ENCODE measurements at regions not wholly inside any gene's neighbourhood (a gene's known extent, or its start where the extent isn't known, plus 50 kb on each side); places are given as distances from the start of the nearest gene placed in this dataset.
A peak's percentile ranks its signal among the peaks of the same experiment; 100 is the strongest.

GRCh38 chr10:32132357-32132946 is 76.2 kb upstream of the KIF5B start:
- ChIA-PET CTCF (ENCODE audit: unreplicated experiment) (no interaction called here), POLR2A (interaction anchor here (0.9 to 1.2 kb wide), 3 partner anchors 8 to 10 kb away, joined by 3 to 4 read pairs (median 4); no protein-coding TSS in a partner anchor)
- TF ChIP-seq CTCF (conservative IDR thresholded peaks at IDR 0.05; ENCODE audit: low read length) (no peak), EZH2phosphoT487 (IDR thresholded peaks at IDR 0.05; ENCODE audit: borderline replicate concordance, low read depth, low read length) (no peak)
- Histone ChIP-seq H3K4me1 (ENCODE audit: insufficient read depth, low read length, poor library complexity, severe bottlenecking) (no peaks in the 10 kb centered on the region), H2AFZ (ENCODE audit: low read length) (no peak overlapping the region), H3K9me2 (ENCODE audit: insufficient read depth, low read length) (no peaks in the 10 kb centered on the region), H3K79me2 (ENCODE audit: insufficient read depth, low read depth, low read length) (no peaks in the 10 kb centered on the region), H3K4me3 (ENCODE audit: low read depth, low read length, poor library complexity, severe bottlenecking) (no peak overlapping the region), H3K36me3 (ENCODE audit: insufficient read depth, low read length) (no peaks in the 10 kb centered on the region), H3K27ac (ENCODE audit: low read depth, low read length, poor library complexity, severe bottlenecking) (no peak overlapping the region), H4K20me1 (ENCODE audit: insufficient read depth, low read length) (no peaks in the 10 kb centered on the region), H3K9me3 (ENCODE audit: low read length) (no peaks in the 10 kb centered on the region), H3K4me2 (ENCODE audit: low read length) (no peak overlapping the region)
- no peak for DNase-seq (ENCODE audit: low spot score)
- no TSS peak for BruUV-seq (replicated peaks)
- intact Hi-C loops (cut with micrococcal nuclease; ENCODE audit: unreplicated experiment) = no loop called here

DNA sequence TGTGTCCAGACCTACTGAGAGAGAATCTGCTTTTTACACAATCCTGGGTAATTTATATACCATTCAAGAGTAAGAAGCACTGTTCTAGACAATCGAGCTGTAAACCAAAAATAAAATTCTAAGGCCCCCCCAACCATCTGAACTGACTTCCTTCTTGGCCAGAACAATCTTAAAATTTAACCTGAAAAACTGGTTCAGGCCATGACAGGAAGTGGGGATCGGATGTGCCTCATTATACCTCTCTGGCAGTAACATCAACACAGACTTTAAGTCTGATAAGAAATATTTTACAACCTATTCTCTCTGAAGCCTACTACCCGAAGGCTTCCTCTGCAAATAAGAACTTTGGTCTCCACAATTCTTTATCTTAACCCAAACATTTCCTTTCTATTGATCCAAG is 75.2 kb upstream of the KIF5B start:
- peak overlapping the region; percentile 18; the same call in 1 of the 2 replicates for H2AFZ ChIP-seq (ENCODE audit: low read length)
- no TSS peak for BruUV-seq (replicated peaks)
- H3K79me2 ChIP-seq (ENCODE audit: insufficient read depth, low read depth, low read length) = no peaks in the 10 kb centered on the region
- TF ChIP-seq CTCF (conservative IDR thresholded peaks at IDR 0.05; ENCODE audit: low read length) = no peak
- H3K4me1 ChIP-seq (ENCODE audit: insufficient read depth, low read length, poor library complexity, severe bottlenecking) = no peaks in the 10 kb centered on the region
- ChIA-PET POLR2A (no interaction called here), CTCF (ENCODE audit: unreplicated experiment) (no interaction called here)
- no peak for DNase-seq (ENCODE audit: low spot score)
- intact Hi-C loops (cut with micrococcal nuclease; ENCODE audit: unreplicated experiment) = no loop called here
- H4K20me1 ChIP-seq (ENCODE audit: insufficient read depth, low read length) = no peaks in the 10 kb centered on the region
- no peak overlapping the region for H3K27ac ChIP-seq (ENCODE audit: low read depth, low read length, poor library complexity, severe bottlenecking)
- no peak overlapping the region for H3K4me2 ChIP-seq (ENCODE audit: low read length)
- no peaks in the 10 kb centered on the region for H3K9me2 ChIP-seq (ENCODE audit: insufficient read depth, low read length)
- no peaks in the 10 kb centered on the region for H3K9me3 ChIP-seq (ENCODE audit: low read length)
- no peak overlapping the region for H3K4me3 ChIP-seq (ENCODE audit: low read depth, low read length, poor library complexity, severe bottlenecking)
- no peaks in the 10 kb centered on the region for H3K36me3 ChIP-seq (ENCODE audit: insufficient read depth, low read length)

- Histone ChIP-seq H3K4me2 (ENCODE audit: low read length) (no peak overlapping the region), H3K9me3 (ENCODE audit: low read length) (no peaks in the 10 kb centered on the region), H3K36me3 (ENCODE audit: insufficient read depth, low read length) (no peaks in the 10 kb centered on the region), H3K9me2 (ENCODE audit: insufficient read depth, low read length) (no peaks in the 10 kb centered on the region), H2AFZ (ENCODE audit: low read length) (peak overlapping the region; percentile 18; the same call in 1 of the 2 replicates), H3K79me2 (ENCODE audit: insufficient read depth, low read depth, low read length) (no peaks in the 10 kb centered on the region), H3K27ac (ENCODE audit: low read depth, low read length, poor library complexity, severe bottlenecking) (no peak overlapping the region), H3K4me1 (ENCODE audit: insufficient read depth, low read length, poor library complexity, severe bottlenecking) (no peaks in the 10 kb centered on the region), H4K20me1 (ENCODE audit: insufficient read depth, low read length) (no peaks in the 10 kb centered on the region), H3K4me3 (ENCODE audit: low read depth, low read length, poor library complexity, severe bottlenecking) (no peak overlapping the region)
- TF ChIP-seq CTCF (conservative IDR thresholded peaks at IDR 0.05; ENCODE audit: low read length) (no peak), EZH2phosphoT487 (IDR thresholded peaks at IDR 0.05; ENCODE audit: borderline replicate concordance, low read depth, low read length) (no peak)
- intact Hi-C loops (cut with micrococcal nuclease; ENCODE audit: unreplicated experiment) = no loop called here
- no peak for DNase-seq (ENCODE audit: low spot score)
- ChIA-PET CTCF (ENCODE audit: unreplicated experiment) (no interaction called here), POLR2A (no interaction called here)
- BruUV-seq (replicated peaks) = no TSS peak
Observed at GRCh38 chr10:32130788-32131187, 74.6 kb upstream of the KIF5B start.

All from OCI-LY7 (cell line).